Vagina (tissue), 2 donors: ENCODE measurements at regions not wholly inside any gene's neighbourhood (a gene's known extent, or its start where the extent isn't known, plus 50 kb on each side); places are given as distances from the start of the nearest gene placed in this dataset.

Experiments used
- POLR2A ChIP-seq, 2 donors: fragments of 450-650 bp; IDR thresholded peaks; one replicate each; pipeline ENCODE4 v1.6.1; 2017; ENCODE audit warnings: antibody characterized with exemption in 2 of 2, mild to moderate bottlenecking in 2 of 2, moderate library complexity in 2 of 2
- POLR2AphosphoS5 ChIP-seq, 2 donors: sonication (generic); formaldehyde crosslinking; IDR thresholded peaks; one replicate each; pipeline ENCODE4 v1.9.0; 2017; ENCODE audit warnings: antibody characterized with exemption in 2 of 2, mild to moderate bottlenecking in 2 of 2, low read depth in 1 of 2; ENCODE audit not compliant: insufficient read depth in 1 of 2
- TF ChIP-seq, protein P1 (sequence below), 3 experiments: fragments of 450-650 bp in 2 of 3; fragments of 200-600 bp in 1 of 3; sonication (generic) in 1 of 3; IDR thresholded peaks; one replicate each; pipeline ENCODE4 v1.5.1; 2017 to 2019; ENCODE audit warnings: antibody characterized with exemption in 3 of 3, mild to moderate bottlenecking in 2 of 3, moderate library complexity in 2 of 3

GRCh38 chr13:37446503-37446902 is 152.1 kb downstream of the POSTN start:
- TF ChIP-seq, protein P1, sequence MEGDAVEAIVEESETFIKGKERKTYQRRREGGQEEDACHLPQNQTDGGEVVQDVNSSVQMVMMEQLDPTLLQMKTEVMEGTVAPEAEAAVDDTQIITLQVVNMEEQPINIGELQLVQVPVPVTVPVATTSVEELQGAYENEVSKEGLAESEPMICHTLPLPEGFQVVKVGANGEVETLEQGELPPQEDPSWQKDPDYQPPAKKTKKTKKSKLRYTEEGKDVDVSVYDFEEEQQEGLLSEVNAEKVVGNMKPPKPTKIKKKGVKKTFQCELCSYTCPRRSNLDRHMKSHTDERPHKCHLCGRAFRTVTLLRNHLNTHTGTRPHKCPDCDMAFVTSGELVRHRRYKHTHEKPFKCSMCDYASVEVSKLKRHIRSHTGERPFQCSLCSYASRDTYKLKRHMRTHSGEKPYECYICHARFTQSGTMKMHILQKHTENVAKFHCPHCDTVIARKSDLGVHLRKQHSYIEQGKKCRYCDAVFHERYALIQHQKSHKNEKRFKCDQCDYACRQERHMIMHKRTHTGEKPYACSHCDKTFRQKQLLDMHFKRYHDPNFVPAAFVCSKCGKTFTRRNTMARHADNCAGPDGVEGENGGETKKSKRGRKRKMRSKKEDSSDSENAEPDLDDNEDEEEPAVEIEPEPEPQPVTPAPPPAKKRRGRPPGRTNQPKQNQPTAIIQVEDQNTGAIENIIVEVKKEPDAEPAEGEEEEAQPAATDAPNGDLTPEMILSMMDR (IDR thresholded peaks at IDR 0.05) = no peak
- TF ChIP-seq POLR2A (IDR thresholded peaks at IDR 0.05) = no peak
- TF ChIP-seq POLR2AphosphoS5 (IDR thresholded peaks at IDR 0.05; ENCODE audit: insufficient read depth in 1 of 2, low read depth in 1 of 2) = no peak
